Thymus (tissue), 11 donors: ENCODE measurements at regions not wholly inside any gene's neighbourhood (a gene's known extent, or its start where the extent isn't known, plus 50 kb on each side); places are given as distances from the start of the nearest gene placed in this dataset.

ENCODE experiments used
- DNase-seq, 9 donors: peaks; one replicate each; pipeline ENCODE4 v3.0.0-alpha.2; 2013; ENCODE audit warnings: low spot score in 9 of 9, low read depth in 6 of 9, missing footprints in 1 of 9
- H3K27ac ChIP-seq, 2 donors: one replicate each; pipeline ENCODE4 v1.5.1; 2013; ENCODE audit warnings: control low read depth in 1 of 2, low read depth in 1 of 2, low read length in 1 of 2, mild to moderate bottlenecking in 1 of 2, moderate library complexity in 1 of 2
- H3K27me3 ChIP-seq, 2 donors: one replicate each; pipeline ENCODE4 v1.5.1; 2013; ENCODE audit warnings: low read length in 1 of 2; ENCODE audit not compliant: control insufficient read depth in 2 of 2, insufficient read depth in 1 of 2
- H3K36me3 ChIP-seq, 2 donors: one replicate each; pipeline ENCODE4 v1.5.1; 2013; ENCODE audit warnings: low read length in 1 of 2, mild to moderate bottlenecking in 1 of 2, moderate library complexity in 1 of 2; ENCODE audit not compliant: control insufficient read depth in 2 of 2, insufficient read depth in 2 of 2
- H3K4me1 ChIP-seq, 2 donors: one replicate each; pipeline ENCODE4 v1.5.1; 2013; ENCODE audit warnings: low read length in 2 of 2; ENCODE audit not compliant: control insufficient read depth in 2 of 2, insufficient read depth in 2 of 2
- H3K4me3 ChIP-seq, 2 donors: one replicate each; pipeline ENCODE4 v1.5.1; 2013; ENCODE audit warnings: low read length in 2 of 2, control low read depth in 1 of 2, mild to moderate bottlenecking in 1 of 2
- H3K9me3 ChIP-seq, 2 donors: one replicate each; pipeline ENCODE4 v1.5.1; 2013; ENCODE audit warnings: low read length in 1 of 2, mild to moderate bottlenecking in 1 of 2; ENCODE audit not compliant: control insufficient read depth in 2 of 2, insufficient read depth in 1 of 2
- WGBS: extraction: QIAGEN DNeasy Blood & Tissue Kit; methylation state at CpG from one replicate; pipeline ENCODE4 v1.1.7; 2013; 5-methylcytosine and 5-hydroxymethylcytosine counted together
- donor health status: healthy.

DNA sequence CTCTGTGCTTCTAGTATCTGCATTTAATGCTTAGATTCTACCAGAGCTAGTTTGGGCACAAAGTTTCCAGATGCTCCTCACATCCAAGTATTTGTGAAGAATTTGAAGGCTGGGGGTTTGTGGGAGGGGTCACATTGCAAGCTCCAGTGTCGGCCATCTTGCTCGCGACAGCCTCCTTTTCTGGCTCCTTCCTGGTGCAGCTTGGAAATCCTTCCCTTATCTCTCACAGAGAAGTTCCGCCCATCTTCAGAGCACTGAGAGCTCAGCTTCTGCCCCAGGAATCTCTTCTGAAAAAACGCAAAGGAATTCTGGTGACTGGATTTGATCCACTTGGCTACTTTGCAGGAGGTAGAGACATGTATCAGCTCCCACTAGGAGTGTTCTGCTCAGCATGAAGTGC lies 497.5 kb downstream of the TBC1D22A start:
- H3K27ac ChIP-seq, result no peak overlapping the region
- no peaks in the 10 kb centered on the region for H3K36me3 ChIP-seq
- no peaks in the 10 kb centered on the region for H3K4me1 ChIP-seq
- DNase-seq, result no peak
- H3K27me3 ChIP-seq, result no peaks in the 10 kb centered on the region
- H3K9me3 ChIP-seq, result no peaks in the 10 kb centered on the region
- WGBS, result 94% methylated on average over 5 of the region's 5 CpGs
- no peak overlapping the region for H3K4me3 ChIP-seq

- no peaks in the 10 kb centered on the region for H3K4me1 ChIP-seq
- no peak overlapping the region for H3K4me3 ChIP-seq
- H3K27ac ChIP-seq, result no peak overlapping the region
- H3K27me3 ChIP-seq, result no peaks in the 10 kb centered on the region
- no peak for DNase-seq
- H3K36me3 ChIP-seq, result no peaks in the 10 kb centered on the region
- 80% methylated on average over 6 of the region's 6 CpGs for WGBS
- H3K9me3 ChIP-seq, result no peaks in the 10 kb centered on the region
Observed at GRCh38 chr22:47259049-47259448, 496.6 kb downstream of the TBC1D22A start.

- Histone ChIP-seq H3K27ac (no peak overlapping the region), H3K27me3 (no peaks in the 10 kb centered on the region), H3K4me1 (no peaks in the 10 kb centered on the region), H3K9me3 (no peaks in the 10 kb centered on the region), H3K36me3 (no peaks in the 10 kb centered on the region), H3K4me3 (no peak overlapping the region)
- 90% methylated on average over 11 of the region's 11 CpGs for WGBS
- no peak for DNase-seq
Observed at GRCh38 chr22:47257976-47258375, 495.5 kb downstream of the TBC1D22A start.

DNA sequence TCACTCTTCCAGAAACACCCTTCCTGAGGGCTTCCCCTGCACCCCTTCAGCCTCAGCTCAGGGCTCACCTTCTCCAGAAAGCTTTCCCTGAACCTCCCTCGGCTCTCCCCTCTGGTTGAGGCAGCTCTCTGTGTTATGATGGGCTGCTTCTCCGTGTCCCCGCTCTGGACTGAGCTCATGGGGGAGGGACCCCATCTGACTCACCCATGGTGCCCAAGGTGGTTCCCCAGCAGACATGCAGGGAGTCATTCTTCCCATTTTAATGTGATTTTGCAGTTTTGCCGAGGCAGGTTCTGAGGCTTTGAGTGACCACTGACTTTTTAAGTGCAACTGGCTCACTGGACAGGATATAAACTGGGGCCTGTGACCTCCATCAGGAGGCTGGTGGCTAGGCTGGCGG lies 495.1 kb downstream of the TBC1D22A start:
- H3K9me3 ChIP-seq, result no peaks in the 10 kb centered on the region
- no peak for DNase-seq
- H3K4me1 ChIP-seq, result no peaks in the 10 kb centered on the region
- no peaks in the 10 kb centered on the region for H3K27me3 ChIP-seq
- 90% methylated on average over 5 of the region's 5 CpGs for WGBS
- no peak overlapping the region for H3K27ac ChIP-seq
- H3K36me3 ChIP-seq, result no peaks in the 10 kb centered on the region
- no peak overlapping the region for H3K4me3 ChIP-seq

DNA sequence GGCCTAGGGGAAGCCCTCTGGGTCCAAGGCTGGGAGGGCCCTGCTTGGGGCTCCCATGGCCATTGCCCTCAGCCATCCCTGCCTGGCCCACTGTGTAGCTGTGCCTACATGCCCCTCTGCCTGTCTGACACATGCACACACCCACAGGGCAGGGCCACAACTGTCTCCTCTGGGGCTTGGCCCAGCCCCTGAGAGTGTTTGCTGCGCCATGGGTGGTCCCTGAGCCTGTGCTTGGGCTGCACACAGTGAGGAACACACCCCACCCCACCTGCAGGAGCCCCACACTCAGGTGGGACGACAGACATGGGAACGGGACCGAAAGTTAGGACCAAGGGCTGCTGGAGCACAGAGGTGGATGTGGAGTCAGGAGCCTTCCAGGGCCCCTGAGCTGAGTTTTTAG lies 489.5 kb downstream of the TBC1D22A start:
- Histone ChIP-seq H3K36me3 (no peaks in the 10 kb centered on the region), H3K9me3 (no peaks in the 10 kb centered on the region), H3K27ac (no peak overlapping the region), H3K27me3 (no peaks in the 10 kb centered on the region), H3K4me3 (no peak overlapping the region), H3K4me1 (no peaks in the 10 kb centered on the region)
- DNase-seq, result no peak
- 82% methylated on average over 4 of the region's 4 CpGs for WGBS

DNA sequence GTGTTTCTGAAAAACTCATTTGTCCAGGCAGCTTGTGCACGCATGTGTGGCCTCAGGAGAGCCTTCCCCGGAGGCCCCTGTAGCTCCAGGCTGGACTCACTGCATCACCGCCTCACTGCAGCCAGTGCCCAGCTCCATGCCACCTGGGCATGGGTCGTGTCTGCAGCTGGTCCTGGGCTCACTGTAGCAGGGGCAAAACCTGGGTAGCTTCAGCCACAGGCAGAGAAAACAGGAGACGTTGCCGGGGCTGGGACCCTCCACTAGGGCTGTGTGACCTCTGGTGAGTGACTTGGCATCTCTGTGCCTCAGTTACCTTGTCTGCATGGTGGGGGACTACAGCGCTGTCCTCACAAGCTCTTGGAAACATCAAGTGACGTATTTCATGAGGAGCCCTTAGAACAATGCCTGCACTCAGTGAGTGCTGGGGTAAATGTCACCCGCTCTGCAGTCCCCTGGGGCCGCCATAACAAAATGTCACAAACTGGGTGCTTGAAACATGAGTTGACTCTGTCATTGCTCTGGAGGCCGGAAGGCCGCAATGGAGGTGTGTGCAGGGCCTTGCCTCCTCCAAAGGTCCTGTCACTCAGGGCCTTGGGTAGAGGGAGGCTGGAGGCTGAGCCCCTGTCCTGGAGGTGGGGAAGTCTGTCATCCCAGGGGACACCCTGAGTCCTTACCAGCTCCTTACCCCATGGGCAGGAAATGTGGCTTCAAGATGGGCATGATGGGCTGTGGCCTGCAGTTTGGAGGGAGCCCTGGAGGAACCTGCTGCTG lies 488.7 kb downstream of the TBC1D22A start:
- Histone ChIP-seq H3K27me3 (no peaks in the 10 kb centered on the region), H3K4me3 (no peak overlapping the region), H3K9me3 (no peaks in the 10 kb centered on the region), H3K36me3 (no peaks in the 10 kb centered on the region), H3K27ac (no peak overlapping the region), H3K4me1 (no peaks in the 10 kb centered on the region)
- no peak for DNase-seq
- 93% methylated on average over 12 of the region's 12 CpGs for WGBS

- DNase-seq, result no peak
- H3K4me3 ChIP-seq, result no peak overlapping the region
- no peaks in the 10 kb centered on the region for H3K27me3 ChIP-seq
- H3K27ac ChIP-seq, result no peak overlapping the region
- no peaks in the 10 kb centered on the region for H3K36me3 ChIP-seq
- H3K9me3 ChIP-seq, result no peaks in the 10 kb centered on the region
- H3K4me1 ChIP-seq, result no peaks in the 10 kb centered on the region
- WGBS, result 76% methylated on average over 8 of the region's 8 CpGs
Observed at GRCh38 chr22:47249370-47249928, 487.0 kb downstream of the TBC1D22A start.

- Histone ChIP-seq H3K27ac (no peak overlapping the region), H3K4me1 (no peaks in the 10 kb centered on the region), H3K4me3 (no peak overlapping the region), H3K9me3 (no peaks in the 10 kb centered on the region), H3K27me3 (no peaks in the 10 kb centered on the region), H3K36me3 (no peaks in the 10 kb centered on the region)
- 88% methylated on average over 4 of the region's 4 CpGs for WGBS
- no peak for DNase-seq
Observed at GRCh38 chr22:47248925-47249324, 486.5 kb downstream of the TBC1D22A start.

GRCh38 chr22:47247579-47248240 lies 485.3 kb downstream of the TBC1D22A start:
- 81% methylated on average over 12 of the region's 12 CpGs for WGBS
- Histone ChIP-seq H3K9me3 (no peaks in the 10 kb centered on the region), H3K27me3 (no peaks in the 10 kb centered on the region), H3K4me3 (no peak overlapping the region), H3K36me3 (no peaks in the 10 kb centered on the region), H3K27ac (no peak overlapping the region), H3K4me1 (no peaks in the 10 kb centered on the region)
- no peak for DNase-seq
